Dermis microvascular lymphatic vessel endothelial cell (primary cell): ENCODE measurements at regions not wholly inside any gene's neighbourhood (a gene's known extent, or its start where the extent isn't known, plus 50 kb on each side); places are given as distances from the start of the nearest gene placed in this dataset.
"Not testable (repeated sequence)": the region's sequence is repeated elsewhere in the genome, so short reads cannot be mapped to it uniquely, and the experiment has no call there.

Experiments used
- DNase-seq, 2 donors: peaks; one replicate each; pipeline versions ENCODE4 v3.0.0 to v3.0.0-alpha.2; 2010; ENCODE audit warnings: low read depth in 2 of 2

GRCh38 chr2:89537862-89538261, 846.4 kb downstream of the RPIA start:
- DNase-seq, result not testable (repeated sequence)

GRCh38 chr2:89544110-89544509, 852.6 kb downstream of the RPIA start:
- DNase-seq, result not testable (repeated sequence)

- DNase-seq, result not testable (repeated sequence)
Measured at GRCh38 chr2:89579154-89579553, 887.7 kb downstream of the RPIA start.

GRCh38 chr2:89582816-89583215, 891.3 kb downstream of the RPIA start:
- DNase-seq, result not testable (repeated sequence)

- DNase-seq, result not testable (repeated sequence)
Measured at GRCh38 chr2:89584046-89584445, 892.6 kb downstream of the RPIA start.

- DNase-seq, result not testable (repeated sequence)
Measured at GRCh38 chr2:89584868-89585557, 893.5 kb downstream of the RPIA start.

- DNase-seq, result peak in 1 of 2 donors; percentile 12
Measured at GRCh38 chr2:89585558-89585920, 894.1 kb downstream of the RPIA start.

- not testable (repeated sequence) for DNase-seq
Measured at GRCh38 chr2:89599843-89600242, 908.4 kb downstream of the RPIA start.

GRCh38 chr2:89606514-89606913, 915.0 kb downstream of the RPIA start:
- DNase-seq, result not testable (repeated sequence)

- not testable (repeated sequence) for DNase-seq
Measured at GRCh38 chr2:89610207-89610926, 918.9 kb downstream of the RPIA start.

- DNase-seq, result not testable (repeated sequence)
Measured at GRCh38 chr2:89610927-89611515, 919.5 kb downstream of the RPIA start.

GRCh38 chr2:89611710-89612109, 920.2 kb downstream of the RPIA start:
- DNase-seq, result not testable (repeated sequence)

GRCh38 chr2:89649268-89649667, 957.8 kb downstream of the RPIA start:
- not testable (repeated sequence) for DNase-seq

- not testable (repeated sequence) for DNase-seq
Measured at GRCh38 chr2:89679254-89679653, 987.8 kb downstream of the RPIA start.
